IMR-90 (cell line): ENCODE measurements at regions not wholly inside any gene's neighbourhood (a gene's known extent, or its start where the extent isn't known, plus 50 kb on each side); places are given as distances from the start of the nearest gene placed in this dataset.

Experiments used
- ATAC-seq: fragments of 200-7000 bp; cut with Tn5 transposase; 2 replicates; pipeline ENCODE4 v1.9.1; 2020; ENCODE audit warnings: low read depth, mild to moderate bottlenecking, moderate library complexity
- BruUV-seq: library from RNA; stranded (reverse); fragments of 400-500 nt; replicated peaks from 2 replicates; lab custom pipeline; 2021; lab: Mats Ljungman, UMichigan
- CTCF ChIA-PET: fragments of 300-600 bp; formaldehyde crosslinking; extraction: SDS; loops from one replicate; lab custom pipeline; 2021; ENCODE audit warnings: antibody characterized with exemption; lab: Yijun Ruan, JAX
- POLR2A ChIA-PET: fragments of 300-600 bp; sonication (Branson Sonifier 250); formaldehyde crosslinking; loops from one replicate; lab custom pipeline; 2022; ENCODE audit warnings: antibody characterized with exemption; ENCODE audit not compliant: unreplicated experiment; lab: Charles Lee
- DNase-seq: peaks from one replicate; pipeline ENCODE4 v3.0.0; 2013
- H2AFZ ChIP-seq: replicated peaks from 2 replicates; pipeline ENCODE3; 2013; ENCODE audit warnings: low read length, mild to moderate bottlenecking; ENCODE audit not compliant: poor library complexity
- H2AK5ac ChIP-seq: 2 replicates; pipeline ENCODE4 v1.6.1; 2013; ENCODE audit warnings: low read depth, low read length, inconsistent platforms
- H2AK9ac ChIP-seq: replicated peaks from 2 replicates; pipeline ENCODE3; 2013; ENCODE audit warnings: mild to moderate bottlenecking, low read depth, low read length, moderate library complexity; ENCODE audit not compliant: poor library complexity
- H2BK120ac ChIP-seq: 2 replicates; pipeline ENCODE4 v1.6.1; 2013; ENCODE audit warnings: low read depth, low read length, inconsistent platforms
- H2BK15ac ChIP-seq: 3 replicates; pipeline ENCODE4 v1.6.1; 2013; ENCODE audit warnings: low read depth, low read length, inconsistent platforms
- H2BK20ac ChIP-seq: 2 replicates; pipeline ENCODE4 v1.6.1; 2013; ENCODE audit warnings: low read depth, mild to moderate bottlenecking, inconsistent platforms, low read length, moderate library complexity
- H2BK5ac ChIP-seq: 2 replicates; pipeline ENCODE4 v1.6.1; 2013; ENCODE audit warnings: mild to moderate bottlenecking, low read depth, low read length, inconsistent platforms; ENCODE audit not compliant: poor library complexity, severe bottlenecking
- H3K14ac ChIP-seq: replicated peaks from 2 replicates; pipeline ENCODE4 v1.6.1; 2013; ENCODE audit warnings: low read depth, low read length, inconsistent platforms
- H3K18ac ChIP-seq: 2 replicates; pipeline ENCODE4 v1.6.1; 2013; ENCODE audit warnings: low read depth, low read length, control low read depth
- H3K23ac ChIP-seq: 2 replicates; pipeline ENCODE4 v1.6.1; 2013; ENCODE audit warnings: low read depth, low read length, inconsistent platforms
- H3K27ac ChIP-seq: 2 replicates; pipeline ENCODE4 v1.5.1; 2013; ENCODE audit warnings: mild to moderate bottlenecking, control low read depth, low read length; ENCODE audit not compliant: insufficient read depth
- H3K27me3 ChIP-seq: 2 replicates; pipeline ENCODE4 v1.6.1; 2013; ENCODE audit warnings: low read length; ENCODE audit not compliant: control insufficient read depth, insufficient read depth
- H3K36me3 ChIP-seq: 2 replicates; pipeline ENCODE4 v1.6.1; 2013; ENCODE audit warnings: low read length, mixed read lengths; ENCODE audit not compliant: control insufficient read depth, insufficient read depth
- H3K4ac ChIP-seq: 2 replicates; pipeline ENCODE4 v1.6.1; 2013; ENCODE audit warnings: low read depth, low read length, inconsistent platforms
- H3K4me1 ChIP-seq: 2 replicates; pipeline ENCODE4 v1.6.1; 2013; ENCODE audit warnings: low read length, mixed read lengths; ENCODE audit not compliant: control insufficient read depth, insufficient read depth
- H3K4me2 ChIP-seq: 2 replicates; pipeline ENCODE4 v1.6.1; 2013; ENCODE audit warnings: low read depth, mild to moderate bottlenecking, control low read depth, low read length, moderate library complexity
- H3K4me3 ChIP-seq: 2 replicates; pipeline ENCODE4 v1.5.1; 2013; ENCODE audit warnings: low read depth, mild to moderate bottlenecking, control low read depth, low read length, moderate library complexity; ENCODE audit not compliant: insufficient read depth
- H3K56ac ChIP-seq: 2 replicates; pipeline ENCODE4 v1.6.1; 2013; ENCODE audit warnings: low read length, inconsistent platforms; ENCODE audit not compliant: insufficient read depth; ENCODE audit errors: extremely low read depth
- H3K79me1 ChIP-seq, 2 experiments: 2 replicates each; pipeline ENCODE4 v1.6.1; 2013; ENCODE audit warnings: low read length in 2 of 2, inconsistent platforms in 1 of 2, low read depth in 1 of 2
- H3K9ac ChIP-seq: 2 replicates; pipeline ENCODE4 v1.6.1; 2013; ENCODE audit warnings: low read depth, low read length, control low read depth
- H3K9me1 ChIP-seq: 2 replicates; pipeline ENCODE4 v1.6.1; 2013; ENCODE audit warnings: low read length, inconsistent platforms; ENCODE audit not compliant: insufficient read depth
- H3K9me3 ChIP-seq: 2 replicates; pipeline ENCODE4 v1.6.1; 2013; ENCODE audit warnings: low read length; ENCODE audit not compliant: control insufficient read depth, insufficient read depth
- H4K20me1 ChIP-seq: 2 replicates; pipeline ENCODE4 v1.6.1; 2013; ENCODE audit warnings: low read length, inconsistent platforms; ENCODE audit not compliant: insufficient read depth
- H4K5ac ChIP-seq: 2 replicates; pipeline ENCODE4 v1.6.1; 2013; ENCODE audit warnings: mild to moderate bottlenecking, low read depth, low read length, control low read depth
- H4K8ac ChIP-seq, 2 experiments: 2 replicates each; pipeline ENCODE4 v1.6.1; 2013; ENCODE audit warnings: low read depth in 2 of 2, low read length in 2 of 2, control low read depth in 1 of 2, inconsistent platforms in 1 of 2
- H4K91ac ChIP-seq: 2 replicates; pipeline ENCODE4 v1.6.1; 2013; ENCODE audit warnings: low read depth, low read length, inconsistent platforms; ENCODE audit not compliant: insufficient read depth
- BHLHE40 ChIP-seq: fragments of 150-350 bp; IDR thresholded peaks from 2 replicates; pipeline ENCODE4 v1.6.1; 2016; ENCODE audit warnings: mild to moderate bottlenecking, low read depth, low read length
- FOS ChIP-seq: fragments of 150-350 bp; IDR thresholded peaks from 2 replicates; pipeline ENCODE4 v1.6.1; 2016; ENCODE audit warnings: low read depth, low read length
- MAFK ChIP-seq: IDR thresholded peaks from 2 replicates; pipeline ENCODE4 v1.6.1; 2012; ENCODE audit warnings: low read depth, low read length, improper control_type of control experiment
- POLR2A ChIP-seq: IDR thresholded peaks from 2 replicates; pipeline ENCODE4 v1.6.1; 2012; ENCODE audit warnings: mild to moderate bottlenecking, low read depth, low read length
- RAD21 ChIP-seq: IDR thresholded peaks from 2 replicates; pipeline ENCODE4 v1.6.1; 2012; ENCODE audit warnings: low read length, improper control_type of control experiment
- RCOR1 ChIP-seq: IDR thresholded peaks from 2 replicates; pipeline ENCODE4 v1.6.1; 2012; ENCODE audit warnings: mild to moderate bottlenecking, low read length, improper control_type of control experiment; ENCODE audit not compliant: insufficient replicate concordance
- SMC3 ChIP-seq: fragments of 150-350 bp; IDR thresholded peaks from 2 replicates; pipeline ENCODE4 v1.6.1; 2016; ENCODE audit warnings: low read depth, mild to moderate bottlenecking, antibody characterized with exemption, low read length, moderate library complexity
- WGBS, 2 experiments: methylation state at CpG; one replicate each; pipeline versions ENCODE4 v1.1.5 to v1.1.7; 2013; ENCODE audit warnings: missing lambda C conversion rate in 2 of 2; ENCODE audit not compliant: insufficient read length in 1 of 2; ENCODE audit errors: extremely low coverage in 2 of 2; 5-methylcytosine and 5-hydroxymethylcytosine counted together
- dilution Hi-C: fragments of 300-500 bp; cut with HindIII; formaldehyde crosslinking; loops from one replicate; pipeline ENCODE4 v1.14.3; 2018; ENCODE audit warnings: low sequenced_read_pairs; ENCODE audit not compliant: unreplicated experiment
- in situ Hi-C: fragments of 300-500 bp; cut with MboI; formaldehyde crosslinking; loops from 3 replicates; pipeline ENCODE4 v1.14.3; 2019; ENCODE audit warnings: low sequenced_read_pairs, inconsistent platforms, mixed read lengths
- intact Hi-C: fragments of 100-400 bp; cut with micrococcal nuclease; formaldehyde crosslinking; loops from 2 replicates; pipeline ENCODE4 v1.10.0; 2022
- TF ChIP-seq, protein P1 (sequence below): fragments of 150-350 bp; IDR thresholded peaks from 2 replicates; pipeline ENCODE4 v1.6.1; 2016; ENCODE audit warnings: low read depth, mild to moderate bottlenecking, low read length, moderate library complexity, borderline replicate concordance

DNA sequence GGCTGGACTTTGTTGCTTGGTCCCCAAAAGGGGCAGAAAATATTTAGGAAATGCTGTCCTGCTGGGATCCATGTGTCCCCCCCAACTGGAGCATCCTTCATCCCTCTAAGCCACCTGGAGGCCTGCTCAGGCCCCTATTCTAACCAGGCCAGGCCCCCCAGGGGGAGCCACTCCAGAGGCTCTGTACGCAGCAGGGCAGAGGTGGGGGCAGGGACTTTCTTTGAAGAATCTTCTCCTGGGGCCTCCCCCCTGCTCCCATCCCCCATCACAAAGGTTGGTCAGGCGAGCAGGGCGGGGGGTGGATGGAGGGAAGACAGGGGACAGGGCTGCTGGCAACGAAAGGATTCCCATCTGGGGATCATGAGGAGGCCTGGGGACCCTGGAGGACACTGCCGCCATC is 170.8 kb downstream of the MN1 start:
- H2BK20ac ChIP-seq, result no peak overlapping the region
- H3K27ac ChIP-seq, result no peak overlapping the region
- H2BK120ac ChIP-seq, result no peak overlapping the region
- no peaks in the 10 kb centered on the region for H3K9me3 ChIP-seq
- H3K18ac ChIP-seq, result no peak overlapping the region
- H4K8ac ChIP-seq, result no peak overlapping the region
- no peaks in the 10 kb centered on the region for H3K9me1 ChIP-seq
- POLR2A ChIA-PET, result no interaction called here
- TF ChIP-seq, protein P1, sequence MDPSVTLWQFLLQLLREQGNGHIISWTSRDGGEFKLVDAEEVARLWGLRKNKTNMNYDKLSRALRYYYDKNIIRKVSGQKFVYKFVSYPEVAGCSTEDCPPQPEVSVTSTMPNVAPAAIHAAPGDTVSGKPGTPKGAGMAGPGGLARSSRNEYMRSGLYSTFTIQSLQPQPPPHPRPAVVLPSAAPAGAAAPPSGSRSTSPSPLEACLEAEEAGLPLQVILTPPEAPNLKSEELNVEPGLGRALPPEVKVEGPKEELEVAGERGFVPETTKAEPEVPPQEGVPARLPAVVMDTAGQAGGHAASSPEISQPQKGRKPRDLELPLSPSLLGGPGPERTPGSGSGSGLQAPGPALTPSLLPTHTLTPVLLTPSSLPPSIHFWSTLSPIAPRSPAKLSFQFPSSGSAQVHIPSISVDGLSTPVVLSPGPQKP, result no peak
- TF ChIP-seq FOS (no peak), MAFK (no peak), RAD21 (no peak), SMC3 (no peak), BHLHE40 (no peak), RCOR1 (no peak), POLR2A (no peak)
- no peak overlapping the region for H3K14ac ChIP-seq
- CTCF ChIA-PET, result no interaction called here
- in situ Hi-C loops (no loop called here), intact Hi-C loops (no loop called here), dilution Hi-C loops (no loop called here)
- no peak overlapping the region for H4K5ac ChIP-seq
- no TSS peak for BruUV-seq
- DNase-seq (no peak), ATAC-seq (no peak)
- H3K27me3 ChIP-seq, result peaks cover 34% of the 10 kb centered on the region
- H2BK15ac ChIP-seq, result no peak overlapping the region
- H2AFZ ChIP-seq, result no peak overlapping the region
- no peak overlapping the region for H3K4me2 ChIP-seq
- no peaks in the 10 kb centered on the region for H3K36me3 ChIP-seq
- no peak overlapping the region for H2AK9ac ChIP-seq
- H2BK5ac ChIP-seq, result no peak overlapping the region
- H3K4me3 ChIP-seq, result no peak overlapping the region
- H3K4ac ChIP-seq, result no peak overlapping the region
- no CpG with 5 or more reads among the region's 5 CpGs for WGBS, 2 experiments
- no peaks in the 10 kb centered on the region for H3K4me1 ChIP-seq
- H2AK5ac ChIP-seq, result no peak overlapping the region
- no peaks in the 10 kb centered on the region for H3K79me1 ChIP-seq
- no peak overlapping the region for H3K9ac ChIP-seq
- H3K56ac ChIP-seq, result no peak overlapping the region
- H4K91ac ChIP-seq, result no peak overlapping the region
- H3K23ac ChIP-seq, result no peak overlapping the region
- no peaks in the 10 kb centered on the region for H4K20me1 ChIP-seq
